Ovary (tissue), 3 donors: ENCODE measurements at regions not wholly inside any gene's neighbourhood (a gene's known extent, or its start where the extent isn't known, plus 50 kb on each side); places are given as distances from the start of the nearest gene placed in this dataset.

Experiments used
- EP300 ChIP-seq: sonication (generic); formaldehyde crosslinking; IDR thresholded peaks from one replicate; pipeline ENCODE4 v1.6.1; 2017; ENCODE audit warnings: antibody characterized with exemption
- POLR2A ChIP-seq: fragments of 450-650 bp; IDR thresholded peaks from one replicate; pipeline ENCODE4 v1.6.1; 2017; ENCODE audit warnings: antibody characterized with exemption, mild to moderate bottlenecking, moderate library complexity
- TF ChIP-seq, protein P1 (sequence below), 3 donors: fragments of 450-650 bp in 2 of 3; fragments of 200-600 bp in 1 of 3; IDR thresholded peaks; one replicate each; pipeline versions ENCODE4 v1.5.1 to v1.8.0; 2016 to 2022; ENCODE audit warnings: antibody characterized with exemption in 3 of 3, mild to moderate bottlenecking in 1 of 3
- donor health status: DM: no; HTN: no; CAD: no.

DNA sequence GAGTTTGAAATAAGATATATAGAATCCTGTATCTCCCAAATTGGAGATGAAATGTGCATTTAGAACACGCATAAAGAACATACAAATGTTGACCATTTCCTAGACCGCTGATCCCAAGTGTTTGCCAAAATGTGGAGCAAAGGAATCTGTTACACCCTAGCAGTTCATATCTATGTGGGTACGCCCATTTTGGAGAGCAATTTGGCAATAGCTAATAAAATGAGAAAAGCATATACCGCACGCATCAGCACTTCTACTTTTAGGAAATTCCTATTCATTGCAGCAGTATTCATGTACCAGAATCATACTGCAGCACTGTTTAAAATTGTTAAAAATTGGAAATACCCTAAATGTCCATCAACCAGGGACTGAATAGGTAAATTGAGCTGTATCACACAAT lies 937.8 kb downstream of the BCL11B start:
- TF ChIP-seq, protein P1, sequence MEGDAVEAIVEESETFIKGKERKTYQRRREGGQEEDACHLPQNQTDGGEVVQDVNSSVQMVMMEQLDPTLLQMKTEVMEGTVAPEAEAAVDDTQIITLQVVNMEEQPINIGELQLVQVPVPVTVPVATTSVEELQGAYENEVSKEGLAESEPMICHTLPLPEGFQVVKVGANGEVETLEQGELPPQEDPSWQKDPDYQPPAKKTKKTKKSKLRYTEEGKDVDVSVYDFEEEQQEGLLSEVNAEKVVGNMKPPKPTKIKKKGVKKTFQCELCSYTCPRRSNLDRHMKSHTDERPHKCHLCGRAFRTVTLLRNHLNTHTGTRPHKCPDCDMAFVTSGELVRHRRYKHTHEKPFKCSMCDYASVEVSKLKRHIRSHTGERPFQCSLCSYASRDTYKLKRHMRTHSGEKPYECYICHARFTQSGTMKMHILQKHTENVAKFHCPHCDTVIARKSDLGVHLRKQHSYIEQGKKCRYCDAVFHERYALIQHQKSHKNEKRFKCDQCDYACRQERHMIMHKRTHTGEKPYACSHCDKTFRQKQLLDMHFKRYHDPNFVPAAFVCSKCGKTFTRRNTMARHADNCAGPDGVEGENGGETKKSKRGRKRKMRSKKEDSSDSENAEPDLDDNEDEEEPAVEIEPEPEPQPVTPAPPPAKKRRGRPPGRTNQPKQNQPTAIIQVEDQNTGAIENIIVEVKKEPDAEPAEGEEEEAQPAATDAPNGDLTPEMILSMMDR (IDR thresholded peaks at IDR 0.05) = no peak
- TF ChIP-seq EP300 = no peak
- no peak for TF ChIP-seq POLR2A
